ACC112 (cell line): ENCODE measurements at regions not wholly inside any gene's neighbourhood (a gene's known extent, or its start where the extent isn't known, plus 50 kb on each side); places are given as distances from the start of the nearest gene placed in this dataset.

ENCODE experiments used
- H2AFZ ChIP-seq: fragments of 200-600 bp; sonication (generic); one replicate; pipeline ENCODE4 v1.6.0; 2017; ENCODE audit warnings: antibody characterized with exemption, low read length; ENCODE audit not compliant: unreplicated experiment
- H3K27ac ChIP-seq: fragments of 200-600 bp; sonication (generic); 2 replicates; pipeline ENCODE4 v1.5.1; 2014; ENCODE audit warnings: low read depth, mild to moderate bottlenecking, antibody characterized with exemption, low read length, moderate library complexity
- H3K27me3 ChIP-seq: fragments of 200-600 bp; sonication (generic); 2 replicates; pipeline ENCODE4 v1.6.1; 2014; ENCODE audit warnings: mild to moderate bottlenecking, antibody characterized with exemption, low read length, moderate library complexity, mixed read lengths; ENCODE audit not compliant: insufficient read depth
- H3K36me3 ChIP-seq: fragments of 200-600 bp; sonication (generic); 2 replicates; pipeline ENCODE4 v1.6.1; 2016; ENCODE audit warnings: mild to moderate bottlenecking, antibody characterized with exemption, low read length, moderate library complexity, mixed read lengths; ENCODE audit not compliant: insufficient read depth
- H3K4me1 ChIP-seq: fragments of 200-600 bp; sonication (generic); one replicate; pipeline ENCODE4 v1.6.1; 2016; ENCODE audit warnings: low read length, mixed read lengths; ENCODE audit not compliant: insufficient read depth, unreplicated experiment, control insufficient read depth
- H3K4me3 ChIP-seq: fragments of 200-600 bp; sonication (generic); 2 replicates; pipeline ENCODE4 v1.5.1; 2014; ENCODE audit warnings: mild to moderate bottlenecking, low read depth, low read length
- H3K79me2 ChIP-seq: fragments of 200-600 bp; sonication (generic); one replicate; pipeline ENCODE4 v1.6.0; 2016; ENCODE audit warnings: low read length; ENCODE audit not compliant: control insufficient read depth, unreplicated experiment, insufficient read depth

DNA sequence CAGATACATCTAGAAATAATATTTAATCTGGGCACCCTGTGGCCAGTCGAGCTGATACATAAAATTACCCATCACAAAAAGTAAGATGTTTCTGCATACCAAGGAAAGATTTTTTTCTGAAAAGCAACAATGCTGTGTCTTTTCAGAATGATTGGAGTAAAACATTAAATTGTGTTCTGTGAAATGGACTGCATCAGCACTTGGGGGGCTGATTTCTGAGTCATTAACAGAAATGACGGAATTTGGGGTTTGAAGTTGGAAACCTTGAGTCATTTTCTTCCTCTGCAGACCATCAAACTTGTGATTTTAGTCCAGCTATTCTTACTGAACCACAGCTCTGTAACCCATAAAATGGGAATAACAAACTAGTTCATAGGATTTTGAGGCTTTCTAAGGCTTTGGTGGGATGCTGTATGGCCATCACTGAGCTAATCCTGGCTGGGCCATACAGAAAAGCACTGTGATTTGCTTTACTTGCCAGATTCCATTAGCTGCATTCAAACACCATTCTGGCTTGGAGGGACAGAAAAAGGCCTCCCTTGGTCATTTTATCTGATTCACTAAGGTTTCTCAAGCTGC, 739.4 kb upstream of the IGFBP3 start:
- Histone ChIP-seq H3K36me3 (no peaks in the 10 kb centered on the region), H3K4me3 (no peak overlapping the region), H3K27me3 (no peaks in the 10 kb centered on the region), H3K4me1 (no peaks in the 10 kb centered on the region), H3K27ac (no peak overlapping the region), H2AFZ (no peak overlapping the region), H3K79me2 (no peaks in the 10 kb centered on the region)

DNA sequence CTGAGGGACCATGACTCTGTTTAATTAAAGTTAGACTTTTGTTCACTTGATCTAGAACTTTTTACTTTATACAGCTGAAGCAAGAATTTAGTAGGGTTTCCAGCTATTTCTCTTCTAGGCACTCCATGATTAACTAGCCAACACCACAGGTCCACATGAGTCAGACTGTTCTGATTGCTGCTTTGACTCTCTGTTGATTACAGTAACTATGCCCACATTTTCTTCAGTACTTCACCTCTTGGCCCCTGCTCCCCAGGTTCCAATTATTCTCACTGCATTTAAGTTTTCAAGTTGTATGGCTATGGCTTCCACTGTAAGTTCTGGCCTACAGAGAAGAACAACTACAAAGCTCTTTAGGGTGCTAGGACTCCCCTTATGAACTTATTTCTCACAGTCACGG, 737.2 kb upstream of the IGFBP3 start:
- no peaks in the 10 kb centered on the region for H3K36me3 ChIP-seq

GRCh38 chr7:46654546-46655443, 733.7 kb upstream of the IGFBP3 start:
- H3K4me3 ChIP-seq, result no peak overlapping the region
- peaks cover 4% of the 10 kb centered on the region for H3K4me1 ChIP-seq
- no peaks in the 10 kb centered on the region for H3K27me3 ChIP-seq
- H3K27ac ChIP-seq, result no peak overlapping the region
- no peak overlapping the region for H2AFZ ChIP-seq
- H3K36me3 ChIP-seq, result no peaks in the 10 kb centered on the region
- H3K79me2 ChIP-seq, result no peaks in the 10 kb centered on the region

More for the DNA sequence above, 737.2 kb upstream of the IGFBP3 start:
- Histone ChIP-seq H3K4me3 (no peak overlapping the region), H2AFZ (no peak overlapping the region), H3K4me1 (peaks cover 4% of the 10 kb centered on the region), H3K79me2 (no peaks in the 10 kb centered on the region), H3K27me3 (no peaks in the 10 kb centered on the region), H3K27ac (no peak overlapping the region)

GRCh38 chr7:46653848-46654247, 732.8 kb upstream of the IGFBP3 start:
- no peak overlapping the region for H2AFZ ChIP-seq
- H3K79me2 ChIP-seq, result no peaks in the 10 kb centered on the region
- no peak overlapping the region for H3K27ac ChIP-seq
- H3K4me3 ChIP-seq, result no peak overlapping the region
- H3K36me3 ChIP-seq, result no peaks in the 10 kb centered on the region
- no peaks in the 10 kb centered on the region for H3K27me3 ChIP-seq
- peaks cover 4% of the 10 kb centered on the region for H3K4me1 ChIP-seq

- H3K27ac ChIP-seq, result no peak overlapping the region
Observed at GRCh38 chr7:46652317-46652716, 731.2 kb upstream of the IGFBP3 start.

DNA sequence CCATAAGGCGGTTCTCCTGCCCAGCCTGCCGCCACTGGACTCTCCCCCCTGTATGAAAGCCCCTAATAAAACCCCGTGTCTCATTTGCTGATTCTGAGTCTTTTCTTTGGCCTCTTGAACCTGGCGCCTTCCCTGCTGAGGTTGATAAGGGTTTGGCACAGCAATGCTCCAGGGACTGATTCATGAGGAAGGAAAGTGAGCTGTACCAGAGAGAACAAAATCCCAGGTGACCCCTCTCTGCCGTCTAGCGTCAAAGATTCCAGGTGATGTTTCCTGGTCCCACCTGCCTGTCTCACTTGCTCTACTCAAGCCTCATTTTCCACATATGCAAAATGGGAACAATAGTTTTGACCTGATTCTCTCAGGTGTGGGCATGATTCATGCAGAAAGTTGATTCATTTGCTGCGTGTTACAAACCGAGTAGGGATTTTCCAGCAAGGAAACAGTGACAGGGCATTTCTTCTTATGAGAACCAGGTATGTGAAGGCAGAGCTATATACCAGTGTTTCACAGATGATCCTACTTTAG, 730.6 kb upstream of the IGFBP3 start:
- no peaks in the 10 kb centered on the region for H3K79me2 ChIP-seq
- no peak overlapping the region for H3K4me3 ChIP-seq
- peaks cover 4% of the 10 kb centered on the region for H3K4me1 ChIP-seq
- H3K27me3 ChIP-seq, result no peaks in the 10 kb centered on the region
- H3K36me3 ChIP-seq, result no peaks in the 10 kb centered on the region
- no peak overlapping the region for H2AFZ ChIP-seq
- no peak overlapping the region for H3K27ac ChIP-seq

More at GRCh38 chr7:46652317-46652716, 731.2 kb upstream of the IGFBP3 start:
- Histone ChIP-seq H3K79me2 (no peaks in the 10 kb centered on the region), H2AFZ (no peak overlapping the region), H3K4me1 (peaks cover 4% of the 10 kb centered on the region), H3K36me3 (no peaks in the 10 kb centered on the region), H3K27me3 (no peaks in the 10 kb centered on the region), H3K4me3 (no peak overlapping the region)

DNA sequence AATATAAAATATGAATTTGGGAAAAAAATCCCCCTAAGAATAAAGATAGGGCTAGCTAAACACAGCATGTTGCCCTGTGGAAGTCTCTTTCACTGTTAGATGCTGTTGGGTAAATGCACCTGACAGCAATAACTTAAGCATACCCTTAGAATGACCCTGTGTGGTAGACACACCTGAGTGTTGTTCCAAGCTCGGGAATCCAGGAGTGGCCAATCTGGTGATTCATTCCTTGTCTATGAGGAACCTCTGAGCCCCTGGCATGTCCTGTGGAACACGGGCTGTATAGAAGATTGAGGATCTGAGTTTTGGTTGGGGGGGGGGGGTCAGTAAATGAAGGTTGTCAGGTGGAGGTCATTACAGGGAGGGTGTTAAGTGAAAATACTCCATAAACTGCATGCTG, 730.0 kb upstream of the IGFBP3 start:
- Histone ChIP-seq H3K4me1 (peaks cover 4% of the 10 kb centered on the region), H3K4me3 (no peak overlapping the region), H3K27me3 (no peaks in the 10 kb centered on the region), H3K36me3 (no peaks in the 10 kb centered on the region), H3K79me2 (no peaks in the 10 kb centered on the region), H3K27ac (no peak overlapping the region), H2AFZ (no peak overlapping the region)

DNA sequence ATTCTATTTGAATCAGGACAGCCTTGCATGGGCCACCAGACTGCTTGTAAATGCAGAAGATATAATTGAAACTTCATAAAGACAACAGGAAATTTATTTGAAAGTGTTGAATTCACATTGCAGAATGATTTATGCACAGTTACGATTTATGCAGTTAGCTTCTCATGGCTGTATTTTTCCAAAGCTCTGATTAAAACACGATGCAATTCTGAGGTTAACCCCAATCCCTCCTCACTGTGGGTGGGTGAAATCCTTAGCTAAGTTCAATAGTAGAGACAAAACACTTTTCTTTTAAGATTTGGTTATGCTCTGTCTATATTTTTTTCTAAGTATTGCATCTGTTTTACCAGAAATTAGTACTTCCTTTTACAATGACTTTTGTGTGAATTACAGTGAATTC, 728.8 kb upstream of the IGFBP3 start:
- no peak overlapping the region for H2AFZ ChIP-seq
- H3K4me3 ChIP-seq, result no peak overlapping the region
- no peak overlapping the region for H3K27ac ChIP-seq
- peaks cover 3% of the 10 kb centered on the region for H3K4me1 ChIP-seq
- H3K36me3 ChIP-seq, result no peaks in the 10 kb centered on the region
- no peaks in the 10 kb centered on the region for H3K27me3 ChIP-seq
- no peaks in the 10 kb centered on the region for H3K79me2 ChIP-seq

DNA sequence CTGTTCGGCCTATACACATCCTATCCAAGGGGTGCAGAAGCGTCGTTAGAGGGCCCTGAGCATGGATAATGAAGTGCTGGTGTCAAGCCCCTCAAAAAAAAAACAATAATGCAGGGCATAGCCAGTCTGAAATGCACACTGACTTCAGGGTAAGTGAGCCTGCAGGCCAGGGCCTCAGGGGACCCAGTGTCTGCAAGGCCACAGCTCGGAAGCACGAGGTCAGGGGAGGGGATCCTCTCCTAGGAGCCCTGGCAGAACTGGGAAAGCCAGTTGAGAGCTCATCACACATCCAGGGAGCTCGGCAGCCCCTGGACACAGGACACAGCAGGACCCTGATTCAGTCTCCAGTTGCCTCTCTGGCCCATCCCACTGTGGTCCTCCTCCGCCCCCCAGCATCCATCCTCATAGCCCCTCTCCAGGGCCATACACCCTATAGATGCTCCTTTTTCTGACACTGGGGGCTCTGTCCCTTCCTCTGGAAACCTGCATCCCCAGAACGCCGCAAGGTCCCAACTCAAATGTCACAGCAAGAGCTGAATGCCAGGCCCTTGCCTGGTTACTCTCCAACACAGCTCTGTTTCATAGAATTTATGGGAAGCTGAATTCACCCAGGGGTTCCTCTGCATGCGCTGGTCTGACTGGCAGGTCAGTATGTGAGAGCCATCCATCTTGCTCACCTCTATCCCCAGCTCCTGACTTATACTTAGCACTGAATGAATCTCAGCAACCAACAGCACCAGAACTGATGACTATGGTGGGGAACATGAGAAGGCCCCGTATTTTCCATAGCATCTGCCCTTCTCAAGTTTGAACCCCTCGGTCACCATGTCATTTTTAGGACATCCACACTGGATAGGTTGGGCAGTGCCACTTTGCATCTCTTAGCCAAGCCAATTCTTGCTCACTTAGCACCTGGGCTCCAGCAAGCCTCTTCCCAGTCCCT, 717.0 kb upstream of the IGFBP3 start:
- H3K36me3 ChIP-seq, result no peaks in the 10 kb centered on the region
- H3K4me3 ChIP-seq, result no peak overlapping the region
- no peaks in the 10 kb centered on the region for H3K79me2 ChIP-seq
- H3K4me1 ChIP-seq, result no peaks in the 10 kb centered on the region
- no peaks in the 10 kb centered on the region for H3K27me3 ChIP-seq
- no peak overlapping the region for H2AFZ ChIP-seq
- no peak overlapping the region for H3K27ac ChIP-seq

DNA sequence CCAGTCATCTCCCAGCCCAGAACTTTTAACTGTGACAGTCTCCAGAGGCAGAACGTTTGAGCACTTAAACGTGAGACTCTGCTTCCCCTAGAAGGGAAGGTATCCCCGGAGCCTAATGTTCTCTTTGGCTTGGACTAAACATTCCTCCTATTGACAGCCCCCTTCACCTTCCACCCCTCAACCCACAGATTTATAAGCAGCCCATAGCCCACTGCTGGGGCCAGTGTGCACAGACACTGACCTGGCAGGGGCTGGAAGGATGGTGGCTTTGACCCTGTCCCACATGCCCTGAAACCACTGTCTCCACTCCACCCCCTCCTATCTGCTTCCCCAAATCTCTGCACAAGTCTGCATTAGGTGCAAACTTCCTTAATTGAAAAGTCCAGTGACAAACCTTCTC, 715.0 kb upstream of the IGFBP3 start:
- Histone ChIP-seq H3K4me3 (no peak overlapping the region), H3K36me3 (no peaks in the 10 kb centered on the region), H2AFZ (no peak overlapping the region), H3K4me1 (no peaks in the 10 kb centered on the region), H3K27ac (no peak overlapping the region), H3K79me2 (no peaks in the 10 kb centered on the region), H3K27me3 (no peaks in the 10 kb centered on the region)
